Mesendoderm (in vitro differentiated cells): ENCODE measurements at regions not wholly inside any gene's neighbourhood (a gene's known extent, or its start where the extent isn't known, plus 50 kb on each side); places are given as distances from the start of the nearest gene placed in this dataset.

Experiments used
- DNase-seq: peaks from one replicate; pipeline ENCODE4 v3.0.0; 2013
- H2AK5ac ChIP-seq: 2 replicates; pipeline ENCODE4 v1.6.1; 2013; ENCODE audit warnings: low read length, inconsistent platforms
- H2BK120ac ChIP-seq: 2 replicates; pipeline ENCODE4 v1.6.1; 2013; ENCODE audit warnings: low read depth, mild to moderate bottlenecking, low read length, moderate library complexity, mixed read lengths
- H2BK15ac ChIP-seq: replicated peaks from 2 replicates; pipeline ENCODE4 v1.6.1; 2013; ENCODE audit warnings: low read depth, mild to moderate bottlenecking, moderate library complexity
- H2BK5ac ChIP-seq: 2 replicates; pipeline ENCODE4 v1.6.1; 2013; ENCODE audit warnings: low read length, inconsistent platforms
- H3K18ac ChIP-seq: 2 replicates; pipeline ENCODE4 v1.6.1; 2013; ENCODE audit warnings: mild to moderate bottlenecking, low read length, mixed read lengths
- H3K23ac ChIP-seq: one replicate; pipeline ENCODE4 v1.6.1; 2013; ENCODE audit warnings: low read length
- H3K27ac ChIP-seq: 2 replicates; pipeline ENCODE4 v1.5.1; 2013; ENCODE audit warnings: low read depth, mild to moderate bottlenecking, inconsistent platforms, low read length, moderate library complexity
- H3K27me3 ChIP-seq: 2 replicates; pipeline ENCODE4 v1.6.1; 2013; ENCODE audit warnings: low read length, control low read depth, mild to moderate bottlenecking, inconsistent platforms; ENCODE audit not compliant: insufficient read depth, poor library complexity
- H3K36me3 ChIP-seq: 2 replicates; pipeline ENCODE4 v1.6.1; 2013; ENCODE audit warnings: low read length, inconsistent platforms; ENCODE audit not compliant: control insufficient read depth, insufficient read depth
- H3K4ac ChIP-seq: one replicate; pipeline ENCODE4 v1.6.1; 2013; ENCODE audit warnings: low read depth, mild to moderate bottlenecking, low read length, moderate library complexity
- H3K4me1 ChIP-seq: 2 replicates; pipeline ENCODE4 v1.6.1; 2013; ENCODE audit warnings: low read depth, low read length, inconsistent platforms; ENCODE audit not compliant: control insufficient read depth
- H3K4me2 ChIP-seq: 2 replicates; pipeline ENCODE4 v1.6.1; 2013; ENCODE audit warnings: low read length
- H3K4me3 ChIP-seq: 2 replicates; pipeline ENCODE4 v1.5.1; 2013; ENCODE audit warnings: mild to moderate bottlenecking, low read length
- H3K56ac ChIP-seq: one replicate; pipeline ENCODE4 v1.6.1; 2013; ENCODE audit warnings: low read length
- H3K79me1 ChIP-seq: 2 replicates; pipeline ENCODE4 v1.6.1; 2013; ENCODE audit warnings: low read length, inconsistent platforms
- H3K79me2 ChIP-seq: 2 replicates; pipeline ENCODE4 v1.6.1; 2013; ENCODE audit warnings: mild to moderate bottlenecking, low read length; ENCODE audit not compliant: control insufficient read depth, insufficient read depth
- H3K9ac ChIP-seq: 2 replicates; pipeline ENCODE4 v1.6.1; 2013; ENCODE audit warnings: low read length, inconsistent platforms
- H4K5ac ChIP-seq: one replicate; pipeline ENCODE4 v1.6.1; 2013; ENCODE audit warnings: low read length
- H4K8ac ChIP-seq: one replicate; pipeline ENCODE4 v1.6.1; 2013; ENCODE audit warnings: low read depth, mild to moderate bottlenecking, control low read depth, low read length, moderate library complexity
- WGBS: extraction: QIAGEN DNeasy Blood & Tissue Kit; methylation state at CpG from one replicate; pipeline ENCODE4 v1.1.7; 2013; ENCODE audit warnings: low lambda C conversion rate, missing lambda C conversion rate; ENCODE audit not compliant: insufficient coverage; ENCODE audit errors: extremely low coverage; 5-methylcytosine and 5-hydroxymethylcytosine counted together

- Histone ChIP-seq H3K27me3 (no peaks in the 10 kb centered on the region), H3K9ac (no peak overlapping the region), H2AK5ac (no peak overlapping the region), H2BK5ac (no peak overlapping the region), H3K56ac (no peak overlapping the region), H2BK120ac (no peak overlapping the region), H3K79me1 (no peaks in the 10 kb centered on the region), H3K23ac (no peak overlapping the region), H2BK15ac (no peak overlapping the region), H4K8ac (no peak overlapping the region), H3K4ac (no peak overlapping the region), H3K27ac (peak overlapping the region; percentile 80), H3K79me2 (no peaks in the 10 kb centered on the region), H3K18ac (peak overlapping the region; percentile 73), H3K4me1 (peaks cover 2% of the 10 kb centered on the region), H3K4me3 (no peak overlapping the region), H3K36me3 (no peaks in the 10 kb centered on the region), H4K5ac (no peak overlapping the region), H3K4me2 (no peak overlapping the region)
- DNase-seq = peak; percentile 90
- no CpG with 5 or more reads among the region's 9 CpGs for WGBS
Observed at GRCh38 chr5:174843263-174844250, 119.2 kb downstream of the MSX2 start.

- Histone ChIP-seq H2BK15ac (no peak overlapping the region), H3K79me2 (no peaks in the 10 kb centered on the region), H3K4me3 (no peak overlapping the region), H3K36me3 (no peaks in the 10 kb centered on the region), H3K23ac (no peak overlapping the region), H2BK5ac (no peak overlapping the region), H3K9ac (no peak overlapping the region), H3K79me1 (no peaks in the 10 kb centered on the region), H3K56ac (no peak overlapping the region), H4K8ac (no peak overlapping the region), H3K18ac (no peak overlapping the region), H3K27me3 (no peaks in the 10 kb centered on the region), H2AK5ac (no peak overlapping the region), H3K4me2 (no peak overlapping the region), H3K4me1 (peaks cover 2% of the 10 kb centered on the region), H2BK120ac (no peak overlapping the region), H3K4ac (no peak overlapping the region), H4K5ac (no peak overlapping the region), H3K27ac (no peak overlapping the region)
- no peak for DNase-seq
- no CpG with 5 or more reads among the region's 5 CpGs for WGBS
Observed at GRCh38 chr5:174840435-174840834, 116.1 kb downstream of the MSX2 start.

GRCh38 chr5:174839196-174839595 lies 114.8 kb downstream of the MSX2 start:
- Histone ChIP-seq H3K79me2 (no peaks in the 10 kb centered on the region), H2BK120ac (no peak overlapping the region), H3K18ac (no peak overlapping the region), H3K4me2 (no peak overlapping the region), H3K27ac (no peak overlapping the region), H3K4me3 (no peak overlapping the region), H3K9ac (no peak overlapping the region), H3K4ac (no peak overlapping the region), H2BK15ac (no peak overlapping the region), H4K5ac (no peak overlapping the region), H3K23ac (no peak overlapping the region), H2AK5ac (no peak overlapping the region), H3K4me1 (peaks cover 2% of the 10 kb centered on the region), H3K36me3 (no peaks in the 10 kb centered on the region), H2BK5ac (no peak overlapping the region), H3K79me1 (no peaks in the 10 kb centered on the region), H3K56ac (no peak overlapping the region), H4K8ac (no peak overlapping the region), H3K27me3 (no peaks in the 10 kb centered on the region)
- WGBS = no CpG with 5 or more reads among the region's 1 CpG
- DNase-seq = no peak

- H2BK120ac ChIP-seq = no peak overlapping the region
- H3K4ac ChIP-seq = no peak overlapping the region
- H2AK5ac ChIP-seq = no peak overlapping the region
- no peaks in the 10 kb centered on the region for H3K79me2 ChIP-seq
- no peak overlapping the region for H3K4me3 ChIP-seq
- H4K5ac ChIP-seq = no peak overlapping the region
- peaks cover 3% of the 10 kb centered on the region for H3K4me1 ChIP-seq
- H2BK5ac ChIP-seq = no peak overlapping the region
- no peak overlapping the region for H3K9ac ChIP-seq
- no peak overlapping the region for H3K18ac ChIP-seq
- H3K23ac ChIP-seq = no peak overlapping the region
- H3K36me3 ChIP-seq = no peaks in the 10 kb centered on the region
- no peak overlapping the region for H4K8ac ChIP-seq
- DNase-seq = peak; percentile 73
- no CpG with 5 or more reads among the region's 8 CpGs for WGBS
- no peak overlapping the region for H3K4me2 ChIP-seq
- no peak overlapping the region for H3K27ac ChIP-seq
- H3K56ac ChIP-seq = no peak overlapping the region
- H3K79me1 ChIP-seq = no peaks in the 10 kb centered on the region
- no peak overlapping the region for H2BK15ac ChIP-seq
- H3K27me3 ChIP-seq = no peaks in the 10 kb centered on the region
Observed at GRCh38 chr5:174837919-174838902, 113.8 kb downstream of the MSX2 start.

- no peaks in the 10 kb centered on the region for H3K27me3 ChIP-seq
- H3K4me1 ChIP-seq = peaks cover 7% of the 10 kb centered on the region
- no peak overlapping the region for H3K4me3 ChIP-seq
- no peak overlapping the region for H2AK5ac ChIP-seq
- no peak overlapping the region for H3K4ac ChIP-seq
- no peak overlapping the region for H4K5ac ChIP-seq
- no peak overlapping the region for H3K4me2 ChIP-seq
- H2BK5ac ChIP-seq = no peak overlapping the region
- no peak overlapping the region for H2BK120ac ChIP-seq
- H3K23ac ChIP-seq = no peak overlapping the region
- H2BK15ac ChIP-seq = no peak overlapping the region
- no peaks in the 10 kb centered on the region for H3K79me2 ChIP-seq
- no peak overlapping the region for H3K56ac ChIP-seq
- no peak overlapping the region for H3K27ac ChIP-seq
- H3K36me3 ChIP-seq = no peaks in the 10 kb centered on the region
- no peak overlapping the region for H3K18ac ChIP-seq
- H3K9ac ChIP-seq = no peak overlapping the region
- WGBS = no CpG with 5 or more reads among the region's 5 CpGs
- no peak for DNase-seq
- no peak overlapping the region for H4K8ac ChIP-seq
- no peaks in the 10 kb centered on the region for H3K79me1 ChIP-seq
Observed at GRCh38 chr5:174834081-174834480, 109.7 kb downstream of the MSX2 start.
